Esophagus muscularis mucosa (tissue), 4 donors: ENCODE measurements at regions not wholly inside any gene's neighbourhood (a gene's known extent, or its start where the extent isn't known, plus 50 kb on each side); places are given as distances from the start of the nearest gene placed in this dataset.
A peak's percentile ranks its signal among the peaks of the same experiment; 100 is the strongest.

Experiments
- DNase-seq: peaks from one replicate; pipeline ENCODE4 v3.0.0-alpha.2; 2017; ENCODE audit errors: extremely low spot score
- H3K27ac ChIP-seq, 4 donors: fragments of 200-600 bp; sonication (generic); replicated peaks in 1 of 4; 1 replicate in 3 of 4; 2 replicates in 1 of 4; pipeline ENCODE4 v1.5.1; 2016 to 2019; ENCODE audit warnings: mild to moderate bottlenecking in 1 of 4
- H3K27me3 ChIP-seq, 4 donors: fragments of 200-600 bp; sonication (generic); one replicate each; pipeline versions ENCODE4 v1.5.1 to v1.6.0; 2016 to 2019
- H3K36me3 ChIP-seq, 4 donors: fragments of 200-600 bp; sonication (generic); one replicate each; pipeline ENCODE4 v1.5.1; 2016 to 2019
- H3K4me1 ChIP-seq, 4 donors: fragments of 200-600 bp; sonication (generic); one replicate each; pipeline ENCODE4 v1.5.1; 2016 to 2019
- H3K4me3 ChIP-seq, 4 donors: fragments of 200-600 bp; sonication (generic); 1 replicate in 2 of 4; 2 replicates in 2 of 4; pipeline ENCODE4 v1.5.1; 2016 to 2019; ENCODE audit warnings: mild to moderate bottlenecking in 4 of 4, moderate library complexity in 1 of 4
- H3K9me3 ChIP-seq, 4 donors: fragments of 200-600 bp; sonication (generic); 1 replicate in 3 of 4; 2 replicates in 1 of 4; pipeline ENCODE4 v1.5.1; 2016 to 2019
- EP300 ChIP-seq: sonication (generic); formaldehyde crosslinking; IDR thresholded peaks from one replicate; pipeline ENCODE4 v1.6.1; 2017; ENCODE audit warnings: antibody characterized with exemption
- POLR2A ChIP-seq: fragments of 450-650 bp; IDR thresholded peaks from one replicate; pipeline ENCODE4 v1.6.1; 2017; ENCODE audit warnings: antibody characterized with exemption, moderate library complexity, mild to moderate bottlenecking, low read depth
- POLR2AphosphoS5 ChIP-seq, 2 donors: sonication (generic); formaldehyde crosslinking; IDR thresholded peaks; one replicate each; pipeline ENCODE4 v1.6.1; 2017; ENCODE audit warnings: antibody characterized with exemption in 2 of 2
- WGBS: methylation state at CpG from one replicate; pipeline ENCODE4 v1.1.5; 2018; 5-methylcytosine and 5-hydroxymethylcytosine counted together
- intact Hi-C: fragments of 100-400 bp; cut with DNase I; formaldehyde crosslinking; loops from one replicate; pipeline ENCODE4 v1.15.1; 2023
- TF ChIP-seq, protein P1 (sequence below), 3 experiments: fragments of 200-600 bp in 2 of 3; fragments of 450-650 bp in 1 of 3; sonication (generic) in 2 of 3; IDR thresholded peaks; one replicate each; pipeline ENCODE4 v1.5.1; 2017 to 2019; ENCODE audit warnings: antibody characterized with exemption in 3 of 3, mild to moderate bottlenecking in 2 of 3, moderate library complexity in 1 of 3

DNA sequence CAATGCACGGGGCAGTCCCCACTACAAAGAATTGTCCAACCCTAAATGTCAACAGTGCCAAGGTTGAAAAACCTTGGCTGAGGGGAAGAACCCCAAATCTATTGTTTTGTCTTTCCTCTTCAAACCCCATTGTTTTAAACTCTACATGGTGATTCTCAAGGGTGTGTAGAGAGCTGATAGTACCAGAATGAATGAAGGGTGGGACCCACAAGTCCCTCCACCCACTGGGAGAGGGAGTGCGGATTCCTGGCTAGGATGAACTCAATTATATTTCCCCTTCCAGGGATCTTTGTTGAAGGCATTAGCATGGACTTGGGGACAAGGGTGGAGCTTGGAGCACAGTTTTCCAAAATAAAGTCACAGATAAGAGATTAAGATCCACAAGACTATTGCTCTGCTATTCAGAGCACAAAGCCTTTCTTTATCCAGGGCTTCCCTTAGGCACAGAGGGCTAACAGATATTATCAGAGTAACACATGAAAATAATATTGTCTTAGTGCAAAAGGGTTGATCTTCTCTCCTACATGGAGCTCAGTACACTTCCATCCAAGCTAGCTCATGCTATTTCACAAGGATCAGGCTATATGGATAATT, 755.1 kb upstream of the TBX3 start:
- Histone ChIP-seq H3K9me3 (no peaks in the 10 kb centered on the region), H3K4me1 (peaks cover 0 to 10% (median 0%) of the 10 kb centered on the region in 4 donors), H3K27me3 (no peaks in the 10 kb centered on the region), H3K27ac (no peak overlapping the region), H3K4me3 (no peak overlapping the region), H3K36me3 (no peaks in the 10 kb centered on the region)
- intact Hi-C loops = no loop called here
- TF ChIP-seq EP300 (no peak), POLR2AphosphoS5 (IDR thresholded peaks at IDR 0.05) (no peak), POLR2A (no peak)
- TF ChIP-seq, protein P1, sequence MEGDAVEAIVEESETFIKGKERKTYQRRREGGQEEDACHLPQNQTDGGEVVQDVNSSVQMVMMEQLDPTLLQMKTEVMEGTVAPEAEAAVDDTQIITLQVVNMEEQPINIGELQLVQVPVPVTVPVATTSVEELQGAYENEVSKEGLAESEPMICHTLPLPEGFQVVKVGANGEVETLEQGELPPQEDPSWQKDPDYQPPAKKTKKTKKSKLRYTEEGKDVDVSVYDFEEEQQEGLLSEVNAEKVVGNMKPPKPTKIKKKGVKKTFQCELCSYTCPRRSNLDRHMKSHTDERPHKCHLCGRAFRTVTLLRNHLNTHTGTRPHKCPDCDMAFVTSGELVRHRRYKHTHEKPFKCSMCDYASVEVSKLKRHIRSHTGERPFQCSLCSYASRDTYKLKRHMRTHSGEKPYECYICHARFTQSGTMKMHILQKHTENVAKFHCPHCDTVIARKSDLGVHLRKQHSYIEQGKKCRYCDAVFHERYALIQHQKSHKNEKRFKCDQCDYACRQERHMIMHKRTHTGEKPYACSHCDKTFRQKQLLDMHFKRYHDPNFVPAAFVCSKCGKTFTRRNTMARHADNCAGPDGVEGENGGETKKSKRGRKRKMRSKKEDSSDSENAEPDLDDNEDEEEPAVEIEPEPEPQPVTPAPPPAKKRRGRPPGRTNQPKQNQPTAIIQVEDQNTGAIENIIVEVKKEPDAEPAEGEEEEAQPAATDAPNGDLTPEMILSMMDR (IDR thresholded peaks at IDR 0.05) = no peak
- WGBS = 82% methylated on average over 2 of the region's 2 CpGs
- DNase-seq = peak; percentile 75

DNA sequence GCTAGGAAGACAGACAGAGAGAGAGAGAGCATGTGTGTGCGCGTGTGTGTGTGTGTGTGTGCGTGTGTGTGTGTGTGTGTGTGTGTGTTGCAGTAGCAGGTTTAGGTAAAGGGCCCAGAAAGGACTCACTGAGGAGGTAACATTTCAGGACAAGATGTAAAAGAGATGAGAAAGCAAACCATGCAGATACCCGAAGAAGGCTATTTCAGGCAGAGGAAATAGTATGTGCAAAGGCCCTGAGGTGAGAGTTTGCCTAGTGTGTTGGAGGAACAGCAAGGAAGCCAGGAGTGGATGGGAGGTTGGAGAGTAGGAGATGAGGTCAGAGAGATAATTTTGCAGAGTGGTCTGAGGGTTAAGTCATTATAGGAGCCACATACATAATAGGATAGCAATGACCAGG, 754.3 kb upstream of the TBX3 start:
- H3K4me1 ChIP-seq = peaks cover 0 to 10% (median 0%) of the 10 kb centered on the region in 4 donors
- 53% methylated on average over 4 of the region's 4 CpGs for WGBS
- H3K27me3 ChIP-seq = no peaks in the 10 kb centered on the region
- H3K27ac ChIP-seq = no peak overlapping the region
- no peaks in the 10 kb centered on the region for H3K36me3 ChIP-seq
- no peak overlapping the region for H3K4me3 ChIP-seq
- DNase-seq = peak; percentile 74
- TF ChIP-seq POLR2AphosphoS5 (IDR thresholded peaks at IDR 0.05) (no peak), EP300 (no peak), POLR2A (no peak)
- TF ChIP-seq, protein P1 (IDR thresholded peaks at IDR 0.05) = no peak
- intact Hi-C loops = no loop called here
- no peaks in the 10 kb centered on the region for H3K9me3 ChIP-seq

DNA sequence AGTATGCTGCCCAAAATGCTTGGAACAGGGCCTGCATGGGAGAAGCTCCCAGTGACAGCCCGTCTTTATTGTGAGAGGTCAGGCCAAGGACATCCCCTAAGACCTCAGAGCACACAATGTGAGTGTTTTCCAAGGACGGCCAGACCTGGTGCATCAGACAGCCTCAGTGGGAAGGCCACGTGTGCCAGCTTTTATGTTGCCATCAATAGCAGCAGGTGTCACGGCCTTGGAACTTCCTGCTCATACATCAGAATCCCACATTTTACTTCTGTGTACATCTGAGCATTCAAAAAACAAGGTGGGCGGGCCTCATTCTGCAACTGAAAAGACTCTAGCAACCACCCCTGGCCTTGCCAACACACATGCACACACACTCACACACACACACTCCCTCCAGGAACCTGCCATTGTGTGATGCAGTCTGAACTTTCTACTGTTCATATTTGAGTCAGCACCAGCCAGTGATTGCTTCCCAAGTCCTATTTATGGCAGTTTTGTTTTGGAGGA, 753.1 kb upstream of the TBX3 start:
- peaks cover 0 to 10% (median 0%) of the 10 kb centered on the region in 4 donors for H3K4me1 ChIP-seq
- TF ChIP-seq, protein P1 (IDR thresholded peaks at IDR 0.05) = no peak
- no peak for TF ChIP-seq POLR2A
- TF ChIP-seq POLR2AphosphoS5 (IDR thresholded peaks at IDR 0.05) = no peak
- no peak for TF ChIP-seq EP300
- H3K36me3 ChIP-seq = no peaks in the 10 kb centered on the region
- no peak overlapping the region for H3K27ac ChIP-seq
- intact Hi-C loops = no loop called here
- no peaks in the 10 kb centered on the region for H3K27me3 ChIP-seq
- 77% methylated on average over 4 of the region's 5 CpGs for WGBS
- no peaks in the 10 kb centered on the region for H3K9me3 ChIP-seq
- no peak overlapping the region for H3K4me3 ChIP-seq
- peak; percentile 90 for DNase-seq

DNA sequence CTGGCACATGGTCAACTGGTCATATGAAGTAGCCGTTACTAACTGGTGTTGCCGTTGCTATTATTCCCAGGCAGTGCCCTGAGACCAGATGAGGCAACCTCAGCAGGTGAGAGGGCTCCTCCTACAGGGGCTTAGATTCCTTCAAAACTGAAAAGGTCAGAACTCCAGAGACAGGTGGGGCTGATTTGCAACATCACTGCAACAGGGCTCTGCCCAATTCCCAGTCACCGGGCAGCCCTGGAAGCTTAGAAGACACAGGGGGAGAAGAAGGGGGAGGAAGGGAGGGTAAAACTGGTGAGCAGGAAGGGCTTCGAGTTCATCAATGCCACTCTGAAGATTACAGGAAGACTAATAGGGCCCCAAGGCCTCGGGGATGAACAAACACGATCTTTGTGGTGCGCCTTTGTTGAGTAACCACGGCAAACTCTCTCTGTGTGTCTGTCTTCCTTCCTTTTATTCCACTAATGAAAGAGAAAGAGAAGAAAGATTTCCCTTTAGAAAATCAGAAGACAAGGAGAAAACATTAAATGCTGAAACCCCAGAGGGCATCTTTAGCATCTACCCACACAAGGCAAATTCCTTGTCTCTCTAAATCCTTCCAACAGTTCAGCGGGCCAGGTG, 749.1 kb upstream of the TBX3 start:
- no peak overlapping the region for H3K4me3 ChIP-seq
- no peaks in the 10 kb centered on the region for H3K36me3 ChIP-seq
- DNase-seq = no peak
- H3K9me3 ChIP-seq = no peaks in the 10 kb centered on the region
- no peak for TF ChIP-seq POLR2A
- 61% methylated on average over 7 of the region's 9 CpGs for WGBS
- no peaks in the 10 kb centered on the region for H3K27me3 ChIP-seq
- H3K4me1 ChIP-seq = peaks cover 0 to 4% (median 0%) of the 10 kb centered on the region in 4 donors
- intact Hi-C loops = no loop called here
- H3K27ac ChIP-seq = no peak overlapping the region

DNA sequence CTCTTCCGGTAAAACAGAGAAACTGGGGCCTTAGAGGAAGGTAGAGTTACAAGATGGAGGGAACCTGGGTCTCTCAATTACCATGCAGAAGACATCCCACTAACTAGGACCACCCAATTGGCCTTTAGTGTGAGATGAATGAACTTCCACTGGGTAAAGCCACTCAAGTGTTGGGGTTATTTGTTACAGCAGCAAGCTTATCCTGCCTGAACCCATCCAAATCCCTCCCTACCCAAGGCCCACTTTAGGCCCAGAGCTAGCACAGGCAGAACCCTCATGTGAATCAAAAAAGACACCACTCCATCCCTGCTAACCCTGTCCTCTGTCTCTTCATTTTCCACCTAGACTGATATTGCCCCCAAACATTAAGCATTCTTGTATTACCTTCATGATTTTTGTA, 746.7 kb upstream of the TBX3 start:
- Histone ChIP-seq H3K4me3 (no peak overlapping the region), H3K4me1 (no peaks in the 10 kb centered on the region), H3K9me3 (no peaks in the 10 kb centered on the region), H3K27me3 (no peaks in the 10 kb centered on the region), H3K27ac (no peak overlapping the region), H3K36me3 (no peaks in the 10 kb centered on the region)
- TF ChIP-seq POLR2AphosphoS5 (IDR thresholded peaks at IDR 0.05) = no peak
- TF ChIP-seq EP300 = no peak
- no peak for TF ChIP-seq POLR2A
- TF ChIP-seq, protein P1 (IDR thresholded peaks at IDR 0.05) = no peak
- intact Hi-C loops = no loop called here
- no peak for DNase-seq
- WGBS = 90% methylated on average over 1 of the region's 1 CpG
